ENCODE measurements at regions not wholly inside any gene's neighbourhood (a gene's known extent, or its start where the extent isn't known, plus 50 kb on each side); places are given as distances from the start of the nearest gene placed in this dataset.

GRCh38 chr3:70658513-70659310 is 346.3 kb upstream of the MDFIC2 start:
- TF ChIP-seq EGR1 (IDR thresholded peaks at IDR 0.05) (no peak), TCF12 (IDR thresholded peaks at IDR 0.05; ENCODE audit: low read depth) (no peak), RAD21 (IDR thresholded peaks at IDR 0.05; ENCODE audit: low read depth) (no peak), USF1 (IDR thresholded peaks at IDR 0.05) (no peak), YY1 (IDR thresholded peaks at IDR 0.05; ENCODE audit: low read depth) (no peak), ZBTB7A (IDR thresholded peaks at IDR 0.05; ENCODE audit: low read depth) (no peak), NFIC (IDR thresholded peaks at IDR 0.05) (no peak)
